ENCODE measurements at regions not wholly inside any gene's neighbourhood (a gene's known extent, or its start where the extent isn't known, plus 50 kb on each side); places are given as distances from the start of the nearest gene placed in this dataset.
A peak's percentile ranks its signal among the peaks of the same experiment; 100 is the strongest.
"Not testable (repeated sequence)": the region's sequence is repeated elsewhere in the genome, so short reads cannot be mapped to it uniquely, and the experiment has no call there.

DNA sequence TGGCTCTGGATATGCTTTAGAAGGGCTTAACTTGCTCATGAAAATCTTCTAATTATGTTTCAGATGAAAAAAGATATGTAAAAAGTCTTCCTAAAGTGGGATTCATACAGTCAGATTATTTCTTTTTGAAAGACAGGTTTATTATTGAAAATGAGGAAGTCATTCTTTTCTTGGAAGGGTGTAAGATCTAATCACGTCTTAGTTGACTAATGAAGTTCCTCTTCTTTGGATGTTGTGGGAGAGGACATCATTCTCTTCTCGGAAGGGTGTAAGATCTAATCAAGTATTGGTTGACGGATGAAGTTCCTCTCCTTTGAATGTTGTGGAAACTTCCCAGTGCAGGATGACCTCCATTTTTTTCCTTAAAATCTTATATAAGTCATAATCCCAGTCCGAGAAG, 74.9 kb downstream of the ALG10 start:
- no peak for FAIRE-seq
- DNase-seq (ENCODE audit: insufficient read length, low spot score), result no peak

DNA sequence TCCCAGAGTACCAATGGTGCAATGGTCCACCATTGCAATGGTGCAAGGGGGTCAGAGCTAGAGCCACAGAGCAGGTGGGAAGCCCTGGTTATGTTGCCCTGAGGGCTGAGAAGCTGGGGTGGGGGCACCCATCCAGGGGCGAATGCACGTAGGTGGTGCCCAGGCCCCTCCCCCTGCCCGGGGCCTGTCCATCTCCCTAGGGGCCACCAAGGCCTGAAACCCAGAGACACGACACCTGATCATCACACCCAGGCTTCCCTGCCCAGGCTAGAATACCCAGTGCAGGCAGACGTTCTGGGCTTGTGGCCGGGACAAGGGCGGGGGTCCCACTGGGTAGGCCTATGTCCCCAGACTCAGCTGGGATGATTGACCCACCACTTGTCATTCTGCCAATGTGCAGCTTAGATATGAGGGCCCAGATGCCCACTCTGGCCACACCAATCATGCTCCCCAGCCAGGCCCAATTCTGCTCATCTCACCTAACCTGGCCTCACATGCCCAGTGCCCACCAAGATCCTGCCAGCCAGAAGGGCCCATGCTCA, 83.2 kb downstream of the ALG10 start:
- FAIRE-seq, result no peak
- no peak for DNase-seq (ENCODE audit: insufficient read length, low spot score)

DNA sequence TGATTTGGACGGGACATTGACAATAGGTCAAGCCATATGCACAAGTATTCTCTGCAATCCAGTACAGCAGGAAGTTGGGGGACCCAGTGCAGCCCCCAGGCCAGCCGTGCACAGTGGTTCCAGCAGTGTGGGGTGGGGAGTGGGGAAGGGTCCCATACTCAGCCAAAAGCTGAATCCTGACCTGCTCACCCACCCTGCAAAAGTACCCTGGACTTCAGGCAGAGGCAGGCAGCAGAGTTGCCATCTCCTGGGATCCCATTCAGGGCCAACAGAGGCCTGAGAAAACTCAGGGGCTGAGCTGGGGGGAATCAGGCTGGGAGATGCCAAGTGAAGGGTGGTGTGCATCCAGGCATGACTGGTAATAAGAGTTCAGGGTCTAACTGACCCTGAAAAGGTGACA, 83.9 kb downstream of the ALG10 start:
- no peak for DNase-seq (ENCODE audit: insufficient read length, low spot score)
- FAIRE-seq, result no peak

DNA sequence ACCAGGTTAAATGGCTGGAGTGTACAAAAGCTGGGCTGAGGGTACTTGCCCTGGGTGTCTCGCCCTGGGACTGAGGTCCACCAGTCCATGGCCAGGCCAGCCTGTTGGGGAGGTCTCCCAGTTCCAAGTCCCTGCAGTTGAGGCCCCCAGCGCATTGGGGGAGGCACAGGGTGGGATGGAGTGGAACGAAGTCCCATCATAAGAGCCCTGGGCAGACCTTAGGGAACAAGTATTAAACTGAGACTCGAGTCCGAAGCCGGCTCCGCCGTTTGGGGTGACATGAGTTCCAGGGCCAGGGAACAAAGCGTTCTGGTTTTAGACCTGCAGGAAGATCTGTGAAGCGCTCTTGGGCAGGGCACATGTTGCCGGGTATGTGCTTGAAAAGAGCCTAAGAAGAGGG, 84.7 kb downstream of the ALG10 start:
- FAIRE-seq (no peak), DNase-seq (ENCODE audit: insufficient read length, low spot score) (no peak)

DNA sequence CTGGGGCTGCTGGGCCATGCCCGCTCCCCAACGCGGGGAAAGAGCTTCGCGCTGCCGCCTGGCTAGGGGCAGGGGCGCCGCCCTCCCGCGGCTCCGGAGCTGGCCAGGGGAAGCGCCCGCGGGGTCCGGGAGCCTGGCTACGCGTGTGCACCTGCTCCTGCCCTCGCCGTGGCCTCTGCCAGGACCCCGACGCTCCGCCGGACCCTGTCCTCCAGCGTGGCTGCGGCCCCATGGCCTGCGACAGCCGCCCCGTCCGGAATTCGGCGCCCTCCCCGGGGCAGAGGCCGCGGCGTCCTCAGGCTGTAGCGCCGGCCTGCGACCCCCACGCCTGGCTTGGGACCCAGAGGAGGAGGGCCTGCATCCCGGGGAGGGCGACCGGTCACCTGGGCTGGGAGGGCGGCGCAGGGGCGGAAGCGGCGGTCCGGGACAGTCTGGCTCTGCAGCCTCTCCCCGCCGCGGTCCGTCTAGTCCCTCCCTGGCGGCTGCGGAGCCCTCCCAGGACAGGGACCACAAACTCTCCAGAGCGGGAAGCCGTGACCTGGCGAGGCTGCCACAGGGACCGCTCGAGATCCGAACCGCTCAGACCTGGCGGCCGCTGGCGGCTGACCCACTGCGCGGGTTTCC, 85.6 kb downstream of the ALG10 start:
- no peak for FAIRE-seq
- DNase-seq (ENCODE audit: insufficient read length, low spot score), result no peak

- DNase-seq (ENCODE audit: insufficient read length, low spot score) (no peak), FAIRE-seq (no peak)
These were observed 86.1 kb downstream of the ALG10 start for GRCh38 chr12:34108405-34108803.

DNA sequence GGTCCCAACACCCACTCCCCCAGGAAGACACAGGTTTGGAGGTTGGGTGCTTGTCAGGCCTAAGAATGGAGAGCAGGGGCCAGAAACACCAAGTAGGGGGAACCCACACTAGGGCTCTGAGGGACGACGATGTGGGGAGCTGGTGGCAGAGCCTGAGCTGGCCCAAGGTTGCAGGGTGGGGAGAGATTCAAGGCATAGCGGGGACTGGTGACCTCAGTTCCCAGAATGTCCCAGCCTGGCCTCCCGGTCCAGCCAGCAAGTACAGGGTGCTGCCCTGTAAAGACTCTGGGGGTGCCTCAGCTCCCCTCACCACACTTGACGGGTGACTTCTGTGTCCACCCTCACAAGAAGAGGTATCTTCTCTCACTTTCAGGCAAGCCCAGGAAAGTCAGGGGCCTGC, 86.7 kb downstream of the ALG10 start:
- FAIRE-seq (no peak), DNase-seq (ENCODE audit: insufficient read length, low spot score) (no peak)

GRCh38 chr12:34109390-34109789, 87.1 kb downstream of the ALG10 start:
- DNase-seq (ENCODE audit: insufficient read length, low spot score) (no peak), FAIRE-seq (no peak)

DNA sequence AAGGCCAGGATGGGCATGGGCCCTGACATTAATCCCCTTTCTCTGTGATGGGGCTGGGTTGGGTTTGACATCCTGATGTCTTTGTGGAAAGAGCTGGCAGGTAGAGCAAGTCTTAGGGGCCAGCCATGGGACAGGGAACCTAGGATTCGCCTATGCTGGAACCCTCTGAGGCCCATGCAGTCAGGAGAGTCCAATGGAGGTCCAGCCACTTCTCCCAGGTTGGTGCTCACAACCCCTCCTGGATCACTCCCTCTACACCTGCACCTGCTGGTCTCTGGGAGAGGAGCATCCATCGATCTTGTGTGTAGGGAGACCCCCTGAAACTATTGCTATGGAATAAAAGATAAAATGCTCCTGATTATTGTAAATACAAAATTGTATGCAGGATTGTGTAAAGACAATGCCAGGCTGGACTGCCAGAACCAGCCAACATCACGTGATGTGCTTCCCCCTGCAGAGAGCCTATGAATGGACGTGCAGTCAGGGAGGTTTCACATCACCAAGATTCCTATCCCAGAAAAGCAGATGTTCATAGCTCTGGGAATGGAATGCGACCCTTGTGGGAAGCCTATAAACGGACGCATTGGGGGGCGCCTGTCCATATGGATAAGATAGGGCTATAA, 87.7 kb downstream of the ALG10 start:
- not testable (repeated sequence) for DNase-seq (ENCODE audit: insufficient read length, low spot score); FAIRE-seq

- FAIRE-seq, result no peak
- DNase-seq (ENCODE audit: insufficient read length, low spot score), result no peak
These were observed 97.1 kb downstream of the ALG10 start for GRCh38 chr12:34119366-34119765.

- FAIRE-seq, result no peak
These were observed 99.1 kb downstream of the ALG10 start for GRCh38 chr12:34121360-34121759.

GRCh38 chr12:34123092-34123491, 100.8 kb downstream of the ALG10 start:
- DNase-seq (ENCODE audit: insufficient read length, low spot score) (peak; percentile 18), FAIRE-seq (peak; percentile 40)

More at GRCh38 chr12:34121360-34121759, 99.1 kb downstream of the ALG10 start:
- DNase-seq (ENCODE audit: insufficient read length, low spot score), result no peak

DNA sequence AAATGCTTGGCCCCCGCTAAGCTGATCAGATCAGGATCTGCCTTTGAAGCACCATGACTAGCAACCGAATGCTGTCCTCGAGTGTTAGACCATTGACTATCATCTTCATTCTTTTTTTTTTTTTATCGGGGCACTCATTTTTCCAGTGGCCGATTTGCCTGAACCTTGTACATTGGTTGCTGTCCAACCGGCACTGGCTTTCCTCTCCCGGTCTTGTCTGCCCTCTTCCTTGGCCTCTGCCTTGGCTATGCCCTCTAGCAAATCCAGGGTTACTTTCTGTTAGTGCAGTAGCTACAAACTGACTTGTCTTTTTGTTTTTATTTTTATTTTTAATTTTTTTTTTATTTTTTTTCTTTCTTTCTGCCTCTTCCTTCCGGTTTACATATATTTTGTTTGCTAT, 102.3 kb downstream of the ALG10 start:
- no peak for DNase-seq (ENCODE audit: insufficient read length, low spot score)
- no peak for FAIRE-seq

- FAIRE-seq (no peak), DNase-seq (ENCODE audit: insufficient read length, low spot score) (no peak)
These were observed 103.9 kb downstream of the ALG10 start for GRCh38 chr12:34126239-34126641.

- FAIRE-seq (no peak), DNase-seq (ENCODE audit: insufficient read length, low spot score) (no peak)
These were observed 104.5 kb downstream of the ALG10 start for GRCh38 chr12:34126805-34127204.

DNA sequence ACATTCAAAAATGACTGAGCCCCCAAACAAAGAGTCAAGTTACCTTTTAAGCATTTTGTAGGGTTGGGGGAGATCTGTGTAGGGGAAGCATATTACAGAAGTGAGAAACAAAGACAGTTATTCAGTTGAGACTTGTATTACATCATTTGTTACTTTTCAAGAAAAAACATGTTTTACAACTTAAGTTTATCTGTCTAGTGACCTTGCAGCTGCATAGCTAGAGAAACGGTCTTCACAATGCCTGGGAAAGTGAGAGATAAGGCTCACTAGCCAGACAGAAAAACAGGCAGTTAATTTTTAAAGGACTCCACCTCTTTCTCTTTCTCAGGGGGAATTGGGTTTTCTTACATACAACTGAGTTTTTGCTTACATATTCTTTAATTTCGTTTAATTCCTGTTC, 105.1 kb downstream of the ALG10 start:
- DNase-seq (ENCODE audit: insufficient read length, low spot score); FAIRE-seq: not testable (repeated sequence)

DNA sequence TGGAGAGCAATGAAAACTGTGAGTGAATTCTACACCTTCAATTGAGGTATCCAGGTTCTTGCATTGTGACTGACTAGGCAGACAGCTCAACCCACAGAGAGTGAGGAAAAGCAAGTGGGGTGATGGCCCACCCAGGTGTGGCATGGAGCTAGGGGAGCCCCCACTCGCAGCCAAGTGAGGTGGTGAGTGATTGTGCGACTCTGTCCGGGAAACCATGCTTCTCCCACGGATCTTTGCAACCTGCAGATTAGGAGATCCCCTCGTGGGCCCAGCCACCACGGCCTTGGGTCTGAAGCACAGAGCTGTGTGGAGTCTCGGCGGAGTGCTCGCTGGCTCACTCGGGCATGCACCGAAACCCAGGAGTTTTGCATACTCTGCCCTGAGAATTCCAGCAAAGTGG, 120.1 kb downstream of the ALG10 start:
- DNase-seq (ENCODE audit: insufficient read length, low spot score) (no peak), FAIRE-seq (no peak)

DNA sequence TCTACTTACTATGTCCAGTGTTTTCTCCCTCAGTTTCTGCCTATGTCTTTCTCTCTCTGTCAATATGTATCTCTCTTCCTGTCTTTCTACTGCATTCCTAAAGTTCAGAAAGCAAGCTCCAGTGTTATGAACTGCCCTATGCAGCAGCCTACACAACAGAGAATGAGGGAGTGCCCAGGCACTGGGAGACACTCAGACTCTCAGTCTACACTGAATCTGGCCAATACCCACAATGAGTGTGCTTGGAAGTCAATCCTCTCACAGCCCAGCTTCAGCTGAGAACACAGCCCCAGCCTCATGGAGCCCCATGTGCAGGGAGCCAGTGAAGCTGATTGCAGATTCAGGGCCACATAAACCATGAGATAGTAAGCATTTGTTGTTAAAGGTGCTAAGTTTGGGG, 128.7 kb downstream of the ALG10 start:
- no peak for FAIRE-seq

GRCh38 chr12:34163443-34163842, 141.1 kb downstream of the ALG10 start:
- FAIRE-seq (no peak), DNase-seq (ENCODE audit: insufficient read length, low spot score) (no peak)

More for the DNA sequence above, 128.7 kb downstream of the ALG10 start:
- no peak for DNase-seq (ENCODE audit: insufficient read length, low spot score)

GRCh38 chr12:34166427-34167060, 144.2 kb downstream of the ALG10 start:
- FAIRE-seq, result no peak
- DNase-seq (ENCODE audit: insufficient read length, low spot score), result no peak

DNA sequence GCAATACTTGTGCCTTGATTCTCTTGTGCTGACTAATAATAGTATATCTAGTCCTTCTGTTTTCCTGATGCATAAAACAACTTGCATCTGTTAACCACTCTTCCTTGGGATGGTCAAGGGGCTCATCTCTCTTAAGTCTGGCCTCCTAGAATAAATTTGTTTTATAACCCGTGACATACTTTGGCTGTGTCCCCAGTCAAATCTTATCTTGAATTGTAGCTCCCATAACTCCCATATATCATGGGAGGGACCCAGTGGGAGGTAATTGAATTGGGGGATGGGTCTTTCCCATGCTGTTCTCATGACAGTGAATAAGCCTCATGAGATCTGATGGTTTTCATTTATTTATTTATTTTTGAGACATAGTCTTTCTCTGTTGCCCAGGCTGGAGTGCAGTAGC, 146.2 kb downstream of the ALG10 start:
- not testable (repeated sequence) for DNase-seq (ENCODE audit: insufficient read length, low spot score); FAIRE-seq

- FAIRE-seq (no peak), DNase-seq (ENCODE audit: insufficient read length, low spot score) (no peak)
These were observed 164.2 kb downstream of the ALG10 start for GRCh38 chr12:34186492-34186891.

All from GM19239 (cell line).